PC-9 (cell line): ENCODE measurements at regions not wholly inside any gene's neighbourhood (a gene's known extent, or its start where the extent isn't known, plus 50 kb on each side); places are given as distances from the start of the nearest gene placed in this dataset.

Experiments used
- BruUV-seq: library from RNA; stranded (reverse); fragments of 400-500 nt; replicated peaks from 2 replicates; lab custom pipeline; 2021; lab: Mats Ljungman, UMichigan
- CTCF ChIA-PET: fragments of 300-600 bp; sonication (Branson Sonifier 250); formaldehyde crosslinking; loops from one replicate; lab custom pipeline; 2022; ENCODE audit warnings: antibody characterized with exemption; lab: Charles Lee
- POLR2A ChIA-PET: fragments of 300-600 bp; sonication (Branson Sonifier 250); formaldehyde crosslinking; loops from one replicate; lab custom pipeline; 2022; ENCODE audit warnings: antibody characterized with exemption; ENCODE audit not compliant: unreplicated experiment; lab: Charles Lee
- DNase-seq, 2 experiments: peaks; one replicate each; pipeline versions ENCODE4 v3.0.0 to v3.0.0-alpha.2; 2015 to 2022; ENCODE audit warnings: mixed read lengths in 1 of 2
- H2AFZ ChIP-seq: fragments of 200-600 bp; sonication (generic); 2 replicates; pipeline ENCODE4 v1.8.1; 2017; ENCODE audit warnings: antibody characterized with exemption
- H3F3A ChIP-seq: fragments of 200-600 bp; sonication (generic); 2 replicates; pipeline ENCODE4 v1.8.1; 2017; ENCODE audit warnings: antibody characterized with exemption, mild to moderate bottlenecking, low read depth; ENCODE audit not compliant: insufficient read depth
- H3K27ac ChIP-seq: fragments of 200-600 bp; sonication (generic); 2 replicates; pipeline ENCODE4 v1.6.1; 2016; ENCODE audit warnings: mixed run types
- H3K27me3 ChIP-seq: fragments of 200-600 bp; sonication (generic); 2 replicates; pipeline ENCODE4 v1.6.1; 2016; ENCODE audit warnings: low read depth, mixed run types; ENCODE audit not compliant: insufficient read depth
- H3K36me3 ChIP-seq: fragments of 200-600 bp; sonication (generic); 2 replicates; pipeline ENCODE4 v1.6.1; 2016; ENCODE audit warnings: low read depth, mixed run types
- H3K4me1 ChIP-seq: fragments of 200-600 bp; sonication (generic); replicated peaks from 2 replicates; pipeline ENCODE4 v1.6.1; 2016; ENCODE audit warnings: mixed run types; ENCODE audit not compliant: insufficient read depth
- H3K4me2 ChIP-seq: fragments of 200-600 bp; sonication (generic); 2 replicates; pipeline ENCODE4 v1.6.1; 2017; ENCODE audit warnings: mixed run types
- H3K4me3 ChIP-seq: fragments of 200-600 bp; sonication (generic); 2 replicates; pipeline ENCODE4 v1.6.1; 2016; ENCODE audit warnings: mixed run types
- H3K79me2 ChIP-seq: fragments of 200-600 bp; sonication (generic); 2 replicates; pipeline ENCODE4 v1.6.1; 2017; ENCODE audit warnings: low read depth, mixed run types
- H3K9me2 ChIP-seq: fragments of 200-600 bp; sonication (generic); 2 replicates; pipeline ENCODE4 v1.8.1; 2017; ENCODE audit warnings: mild to moderate bottlenecking; ENCODE audit not compliant: insufficient read depth
- H3K9me3 ChIP-seq: fragments of 200-600 bp; sonication (generic); 2 replicates; pipeline ENCODE4 v1.8.1; 2016; ENCODE audit warnings: low read depth; ENCODE audit not compliant: insufficient read depth
- H4K20me1 ChIP-seq: fragments of 200-600 bp; sonication (generic); 2 replicates; pipeline ENCODE4 v1.8.1; 2017; ENCODE audit not compliant: insufficient read depth
- CTCF ChIP-seq: fragments of 200-600 bp; sonication (generic); conservative IDR thresholded peaks from 2 replicates; pipeline ENCODE4 v1.6.1; 2017; ENCODE audit warnings: mixed run types, antibody characterized with exemption, mild to moderate bottlenecking, moderate library complexity
- EZH2 ChIP-seq: fragments of 200-600 bp; sonication (generic); IDR thresholded peaks from 2 replicates; pipeline ENCODE4 v1.8.0; 2017; ENCODE audit warnings: antibody characterized with exemption, low read depth
- intact Hi-C: fragments of 100-400 bp; cut with micrococcal nuclease; formaldehyde crosslinking; loops from one replicate; pipeline ENCODE4 v1.10.0; 2022; ENCODE audit not compliant: unreplicated experiment

GRCh38 chr6:163739408-163739725 is 324.8 kb downstream of the QKI start:
- Histone ChIP-seq H3K27me3 (peaks cover 92% of the 10 kb centered on the region), H3K4me1 (no peaks in the 10 kb centered on the region), H3F3A (no peaks in the 10 kb centered on the region), H3K79me2 (no peaks in the 10 kb centered on the region), H3K9me2 (no peaks in the 10 kb centered on the region), H4K20me1 (no peaks in the 10 kb centered on the region), H3K27ac (no peak overlapping the region), H3K36me3 (no peaks in the 10 kb centered on the region), H3K4me3 (no peak overlapping the region), H3K4me2 (no peak overlapping the region), H2AFZ (no peak overlapping the region), H3K9me3 (no peaks in the 10 kb centered on the region)
- DNase-seq: no peak
- TF ChIP-seq CTCF: no peak
- POLR2A ChIA-PET: no interaction called here
- no TSS peak for BruUV-seq
- CTCF ChIA-PET: no interaction called here
- intact Hi-C loops: no loop called here

GRCh38 chr6:163738725-163739407 is 324.3 kb downstream of the QKI start:
- Histone ChIP-seq H3K9me2 (no peaks in the 10 kb centered on the region), H3K4me2 (no peak overlapping the region), H3K79me2 (no peaks in the 10 kb centered on the region), H3K27ac (no peak overlapping the region), H3K4me3 (no peak overlapping the region), H3K9me3 (no peaks in the 10 kb centered on the region), H4K20me1 (no peaks in the 10 kb centered on the region), H3K4me1 (no peaks in the 10 kb centered on the region), H3K36me3 (no peaks in the 10 kb centered on the region), H3K27me3 (peaks cover 91% of the 10 kb centered on the region), H2AFZ (no peak overlapping the region), H3F3A (no peaks in the 10 kb centered on the region)
- no peak for DNase-seq
- ChIA-PET CTCF (no interaction called here), POLR2A (no interaction called here)
- TF ChIP-seq EZH2 (no peak), CTCF (no peak)
- intact Hi-C loops: no loop called here
- BruUV-seq: no TSS peak

- H3K79me2 ChIP-seq: no peaks in the 10 kb centered on the region
- DNase-seq: no peak
- no peaks in the 10 kb centered on the region for H3K36me3 ChIP-seq
- no peak overlapping the region for H3K4me3 ChIP-seq
- CTCF ChIA-PET: no interaction called here
- H3K4me2 ChIP-seq: no peak overlapping the region
- H3F3A ChIP-seq: no peaks in the 10 kb centered on the region
- TF ChIP-seq CTCF (no peak), EZH2 (no peak)
- H3K9me3 ChIP-seq: no peaks in the 10 kb centered on the region
- intact Hi-C loops: no loop called here
- H3K9me2 ChIP-seq: no peaks in the 10 kb centered on the region
- no peak overlapping the region for H3K27ac ChIP-seq
- BruUV-seq: no TSS peak
- no peak overlapping the region for H2AFZ ChIP-seq
- no peaks in the 10 kb centered on the region for H3K4me1 ChIP-seq
- POLR2A ChIA-PET: no interaction called here
- no peaks in the 10 kb centered on the region for H4K20me1 ChIP-seq
- peaks cover 91% of the 10 kb centered on the region for H3K27me3 ChIP-seq
These were observed 323.8 kb downstream of the QKI start for GRCh38 chr6:163738304-163738703.
